ENCODE measurements at regions not wholly inside any gene's neighbourhood (a gene's known extent, or its start where the extent isn't known, plus 50 kb on each side); places are given as distances from the start of the nearest gene placed in this dataset.

GRCh38 chr13:60273971-60274527, 110.3 kb upstream of the DIAPH3 start:
- no peak for TF ChIP-seq CTCF (conservative IDR thresholded peaks at IDR 0.05; ENCODE audit: low read depth in 2 of 2)
- no peak for TF ChIP-seq EZH2 (IDR thresholded peaks at IDR 0.05; ENCODE audit: low read depth, unreplicated experiment)
- TF ChIP-seq POLR2AphosphoS5 (IDR thresholded peaks at IDR 0.05; ENCODE audit: low read depth) = no peak
- TF ChIP-seq REST (IDR thresholded peaks at IDR 0.05; ENCODE audit: unreplicated experiment) = no peak
- no peak for TF ChIP-seq ZNF114 (CRISPR knock-in tag; IDR thresholded peaks at IDR 0.05)
- no peak for TF ChIP-seq ZNF331 (CRISPR knock-in tag; IDR thresholded peaks at IDR 0.05; ENCODE audit: low read depth)
- no peak for TF ChIP-seq STAT1 (IDR thresholded peaks at IDR 0.05; ENCODE audit: unreplicated experiment)
- TF ChIP-seq EZH2phosphoT487 (IDR thresholded peaks at IDR 0.05; ENCODE audit: unreplicated experiment) = no peak
